Neural cell (in vitro differentiated cells): ENCODE measurements at regions not wholly inside any gene's neighbourhood (a gene's known extent, or its start where the extent isn't known, plus 50 kb on each side); places are given as distances from the start of the nearest gene placed in this dataset.

Experiments
- H2AFZ ChIP-seq: fragments of 200-600, 300-800 bp; sonication (generic), shearing (Covaris generic); 2 replicates; pipeline ENCODE4 v1.6.0; 2014; ENCODE audit warnings: low read depth, mild to moderate bottlenecking, antibody characterized with exemption, low read length, moderate library complexity
- H3F3A ChIP-seq: fragments of 200-600 bp; shearing (Covaris generic); 2 replicates; pipeline ENCODE4 v1.6.1; 2016; ENCODE audit warnings: mild to moderate bottlenecking, moderate library complexity, mixed read lengths, antibody characterized with exemption, low read length; ENCODE audit not compliant: insufficient read depth, poor library complexity, severe bottlenecking
- H3K27ac ChIP-seq: fragments of 200-600, 300-800 bp; sonication (generic), shearing (Covaris generic); 2 replicates; pipeline ENCODE4 v1.5.1; 2014; ENCODE audit warnings: mild to moderate bottlenecking, low read length, moderate library complexity
- H3K27me3 ChIP-seq: fragments of 300-800, 200-600 bp; sonication (generic), shearing (Covaris generic); 2 replicates; pipeline ENCODE4 v1.6.0; 2014; ENCODE audit warnings: mild to moderate bottlenecking, low read depth, low read length, moderate library complexity; ENCODE audit not compliant: insufficient read depth
- H3K36me3 ChIP-seq: fragments of 300-800, 200-600 bp; sonication (generic), shearing (Covaris generic); 2 replicates; pipeline ENCODE4 v1.5.1; 2014; ENCODE audit warnings: mild to moderate bottlenecking, antibody characterized with exemption, low read length, moderate library complexity; ENCODE audit not compliant: insufficient read depth
- H3K4me2 ChIP-seq: fragments of 300-800, 200-600 bp; sonication (generic), shearing (Covaris generic); 2 replicates; pipeline ENCODE4 v1.6.0; 2014; ENCODE audit warnings: mild to moderate bottlenecking, low read length
- H3K4me3 ChIP-seq: fragments of 300-800, 200-600 bp; sonication (generic), shearing (Covaris generic); 2 replicates; pipeline ENCODE4 v1.5.1; 2014; ENCODE audit warnings: mild to moderate bottlenecking, low read length, moderate library complexity
- H3K79me2 ChIP-seq: fragments of 200-600 bp; shearing (Covaris generic); replicated peaks from 2 replicates; pipeline ENCODE4 v1.6.0; 2014; ENCODE audit warnings: mild to moderate bottlenecking, low read length, moderate library complexity; ENCODE audit not compliant: insufficient read depth
- H3K9ac ChIP-seq: fragments of 300-800, 200-600 bp; sonication (generic), shearing (Covaris generic); 2 replicates; pipeline ENCODE4 v1.6.1; 2016; ENCODE audit warnings: mild to moderate bottlenecking, low read length, mixed read lengths
- H3K9me2 ChIP-seq: fragments of 200-600 bp; shearing (Covaris generic); 2 replicates; pipeline ENCODE4 v1.6.1; 2016; ENCODE audit warnings: mild to moderate bottlenecking, low read length, mixed read lengths; ENCODE audit not compliant: insufficient read depth
- H3K9me3 ChIP-seq: fragments of 200-600, 300-800 bp; sonication (generic), shearing (Covaris generic); 2 replicates; pipeline ENCODE4 v1.6.1; 2016; ENCODE audit warnings: mild to moderate bottlenecking, mixed run types, low read length, moderate library complexity, mixed read lengths
- H4K20me1 ChIP-seq: fragments of 200-600 bp; shearing (Covaris generic); 2 replicates; pipeline ENCODE4 v1.6.1; 2016; ENCODE audit warnings: mild to moderate bottlenecking, mixed run types; ENCODE audit not compliant: insufficient read depth
- EP300 ChIP-seq: fragments of 450-650 bp; conservative IDR thresholded peaks from 2 replicates; pipeline ENCODE4 v1.6.1; 2014; ENCODE audit warnings: antibody characterized with exemption, mild to moderate bottlenecking, moderate library complexity; ENCODE audit not compliant: poor library complexity, severe bottlenecking
- EZH2 ChIP-seq: fragments of 200-600, 300-800 bp; shearing (Covaris generic), sonication (generic); IDR thresholded peaks from 2 replicates; pipeline ENCODE4 v1.6.1; 2014; ENCODE audit warnings: antibody characterized with exemption, low read length, borderline replicate concordance, mild to moderate bottlenecking; ENCODE audit not compliant: insufficient read depth, poor library complexity, severe bottlenecking
- MXI1 ChIP-seq: fragments of 450-650 bp; conservative IDR thresholded peaks from 2 replicates; pipeline ENCODE4 v1.6.1; 2014; ENCODE audit warnings: antibody characterized with exemption, mild to moderate bottlenecking; ENCODE audit not compliant: poor library complexity, severe bottlenecking
- POLR2AphosphoS5 ChIP-seq: IDR thresholded peaks from 2 replicates; pipeline ENCODE4 v1.6.1; 2012
- RAD21 ChIP-seq: fragments of 450-650 bp; conservative IDR thresholded peaks from 2 replicates; pipeline ENCODE4 v1.6.1; 2014; ENCODE audit warnings: antibody characterized with exemption, mild to moderate bottlenecking, moderate library complexity
- SMC3 ChIP-seq: fragments of 450-650 bp; conservative IDR thresholded peaks from 2 replicates; pipeline ENCODE4 v1.6.1; 2014; ENCODE audit warnings: antibody characterized with exemption, mild to moderate bottlenecking, moderate library complexity; ENCODE audit not compliant: poor library complexity
- TAF1 ChIP-seq: IDR thresholded peaks from 2 replicates; pipeline ENCODE4 v1.6.1; 2012; ENCODE audit warnings: low read depth
- TF ChIP-seq, protein P1 (sequence below): IDR thresholded peaks from 2 replicates; pipeline ENCODE4 v1.6.1; 2012; ENCODE audit warnings: borderline replicate concordance
- TF ChIP-seq, protein P2 (sequence below): fragments of 450-650 bp; IDR thresholded peaks from 2 replicates; pipeline ENCODE4 v1.5.1; 2014; ENCODE audit warnings: antibody characterized with exemption, mild to moderate bottlenecking, moderate library complexity; ENCODE audit not compliant: poor library complexity, severe bottlenecking

DNA sequence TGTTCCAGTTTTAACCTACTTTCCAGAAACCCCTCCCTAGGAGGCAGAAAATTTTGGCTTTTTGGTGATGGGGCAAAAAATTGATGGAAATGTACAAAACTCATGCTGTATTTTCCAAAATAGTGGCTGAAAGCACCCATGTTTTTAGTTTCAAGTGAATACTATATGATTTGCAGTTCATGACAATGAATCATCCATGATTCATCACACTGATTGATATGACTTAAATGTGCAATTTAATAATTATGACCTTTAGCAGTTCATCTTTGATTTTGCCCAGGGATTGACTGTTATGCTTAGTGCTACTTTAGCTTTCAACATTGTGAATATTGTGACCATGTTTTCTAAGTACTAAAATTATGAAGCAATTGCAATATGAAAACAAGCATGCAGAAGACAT is 478.7 kb downstream of the HTR1B start:
- no peaks in the 10 kb centered on the region for H3K36me3 ChIP-seq
- no peaks in the 10 kb centered on the region for H3K79me2 ChIP-seq
- H2AFZ ChIP-seq: no peak overlapping the region
- H3K4me3 ChIP-seq: no peak overlapping the region
- H4K20me1 ChIP-seq: no peaks in the 10 kb centered on the region
- H3K27ac ChIP-seq: no peak overlapping the region
- H3K9me2 ChIP-seq: no peaks in the 10 kb centered on the region
- H3K4me2 ChIP-seq: no peak overlapping the region
- no peaks in the 10 kb centered on the region for H3K9me3 ChIP-seq
- no peaks in the 10 kb centered on the region for H3F3A ChIP-seq
- no peaks in the 10 kb centered on the region for H3K27me3 ChIP-seq
- H3K9ac ChIP-seq: no peak overlapping the region
- TF ChIP-seq, protein P1, sequence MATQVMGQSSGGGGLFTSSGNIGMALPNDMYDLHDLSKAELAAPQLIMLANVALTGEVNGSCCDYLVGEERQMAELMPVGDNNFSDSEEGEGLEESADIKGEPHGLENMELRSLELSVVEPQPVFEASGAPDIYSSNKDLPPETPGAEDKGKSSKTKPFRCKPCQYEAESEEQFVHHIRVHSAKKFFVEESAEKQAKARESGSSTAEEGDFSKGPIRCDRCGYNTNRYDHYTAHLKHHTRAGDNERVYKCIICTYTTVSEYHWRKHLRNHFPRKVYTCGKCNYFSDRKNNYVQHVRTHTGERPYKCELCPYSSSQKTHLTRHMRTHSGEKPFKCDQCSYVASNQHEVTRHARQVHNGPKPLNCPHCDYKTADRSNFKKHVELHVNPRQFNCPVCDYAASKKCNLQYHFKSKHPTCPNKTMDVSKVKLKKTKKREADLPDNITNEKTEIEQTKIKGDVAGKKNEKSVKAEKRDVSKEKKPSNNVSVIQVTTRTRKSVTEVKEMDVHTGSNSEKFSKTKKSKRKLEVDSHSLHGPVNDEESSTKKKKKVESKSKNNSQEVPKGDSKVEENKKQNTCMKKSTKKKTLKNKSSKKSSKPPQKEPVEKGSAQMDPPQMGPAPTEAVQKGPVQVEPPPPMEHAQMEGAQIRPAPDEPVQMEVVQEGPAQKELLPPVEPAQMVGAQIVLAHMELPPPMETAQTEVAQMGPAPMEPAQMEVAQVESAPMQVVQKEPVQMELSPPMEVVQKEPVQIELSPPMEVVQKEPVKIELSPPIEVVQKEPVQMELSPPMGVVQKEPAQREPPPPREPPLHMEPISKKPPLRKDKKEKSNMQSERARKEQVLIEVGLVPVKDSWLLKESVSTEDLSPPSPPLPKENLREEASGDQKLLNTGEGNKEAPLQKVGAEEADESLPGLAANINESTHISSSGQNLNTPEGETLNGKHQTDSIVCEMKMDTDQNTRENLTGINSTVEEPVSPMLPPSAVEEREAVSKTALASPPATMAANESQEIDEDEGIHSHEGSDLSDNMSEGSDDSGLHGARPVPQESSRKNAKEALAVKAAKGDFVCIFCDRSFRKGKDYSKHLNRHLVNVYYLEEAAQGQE: no peak
- no peak for TF ChIP-seq RAD21
- no peak for TF ChIP-seq SMC3
- TF ChIP-seq POLR2AphosphoS5: no peak
- TF ChIP-seq EP300: no peak
- TF ChIP-seq MXI1: no peak
- TF ChIP-seq, protein P2, sequence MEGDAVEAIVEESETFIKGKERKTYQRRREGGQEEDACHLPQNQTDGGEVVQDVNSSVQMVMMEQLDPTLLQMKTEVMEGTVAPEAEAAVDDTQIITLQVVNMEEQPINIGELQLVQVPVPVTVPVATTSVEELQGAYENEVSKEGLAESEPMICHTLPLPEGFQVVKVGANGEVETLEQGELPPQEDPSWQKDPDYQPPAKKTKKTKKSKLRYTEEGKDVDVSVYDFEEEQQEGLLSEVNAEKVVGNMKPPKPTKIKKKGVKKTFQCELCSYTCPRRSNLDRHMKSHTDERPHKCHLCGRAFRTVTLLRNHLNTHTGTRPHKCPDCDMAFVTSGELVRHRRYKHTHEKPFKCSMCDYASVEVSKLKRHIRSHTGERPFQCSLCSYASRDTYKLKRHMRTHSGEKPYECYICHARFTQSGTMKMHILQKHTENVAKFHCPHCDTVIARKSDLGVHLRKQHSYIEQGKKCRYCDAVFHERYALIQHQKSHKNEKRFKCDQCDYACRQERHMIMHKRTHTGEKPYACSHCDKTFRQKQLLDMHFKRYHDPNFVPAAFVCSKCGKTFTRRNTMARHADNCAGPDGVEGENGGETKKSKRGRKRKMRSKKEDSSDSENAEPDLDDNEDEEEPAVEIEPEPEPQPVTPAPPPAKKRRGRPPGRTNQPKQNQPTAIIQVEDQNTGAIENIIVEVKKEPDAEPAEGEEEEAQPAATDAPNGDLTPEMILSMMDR: no peak
- TF ChIP-seq TAF1: no peak

DNA sequence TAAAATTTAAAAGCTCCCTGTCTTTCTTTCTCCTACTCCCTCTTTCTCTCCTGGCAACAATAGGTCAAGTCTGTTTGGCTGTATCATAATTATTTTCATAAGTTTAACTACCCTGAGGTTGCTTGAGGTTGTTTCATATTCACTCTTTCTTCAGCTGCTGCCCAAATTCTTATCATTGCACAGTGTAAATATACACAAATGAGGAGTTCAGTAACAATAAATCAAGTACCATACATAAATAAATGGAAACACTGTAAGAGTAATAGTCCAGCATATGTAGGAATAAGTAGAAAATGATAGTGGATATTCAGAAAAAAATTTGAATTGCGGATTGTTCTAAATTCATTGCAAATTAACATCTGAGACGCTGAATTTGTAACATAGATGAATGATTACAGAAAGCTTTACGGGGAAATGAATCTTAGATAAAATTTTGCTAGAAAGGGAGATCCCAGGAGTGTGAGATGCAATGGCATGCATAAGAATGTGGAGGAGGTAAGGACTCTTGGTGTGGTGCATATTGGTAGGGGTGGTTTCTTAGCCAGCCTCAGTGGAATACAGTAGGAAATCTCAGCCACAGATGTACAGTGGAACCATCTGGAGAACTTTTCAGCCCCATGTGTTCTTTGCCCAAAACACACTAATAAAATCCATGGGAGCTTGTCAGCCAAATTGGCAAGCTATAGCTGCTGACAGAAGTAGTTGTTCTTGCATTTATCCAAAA is 480.7 kb downstream of the HTR1B start:
- Histone ChIP-seq H3K9ac (no peak overlapping the region), H3K4me2 (no peak overlapping the region), H3K36me3 (no peaks in the 10 kb centered on the region), H3K9me2 (no peaks in the 10 kb centered on the region), H3K9me3 (no peaks in the 10 kb centered on the region), H4K20me1 (no peaks in the 10 kb centered on the region), H2AFZ (no peak overlapping the region), H3K27me3 (no peaks in the 10 kb centered on the region), H3K27ac (no peak overlapping the region), H3F3A (no peaks in the 10 kb centered on the region), H3K4me3 (no peak overlapping the region), H3K79me2 (no peaks in the 10 kb centered on the region)
- TF ChIP-seq, protein P1: no peak
- no peak for TF ChIP-seq SMC3
- TF ChIP-seq TAF1: no peak
- TF ChIP-seq, protein P2: no peak
- TF ChIP-seq MXI1: no peak
- no peak for TF ChIP-seq EZH2
- no peak for TF ChIP-seq POLR2AphosphoS5
- TF ChIP-seq EP300: no peak
- TF ChIP-seq RAD21: no peak
